ENCODE measurements at regions not wholly inside any gene's neighbourhood (a gene's known extent, or its start where the extent isn't known, plus 50 kb on each side); places are given as distances from the start of the nearest gene placed in this dataset.

DNA sequence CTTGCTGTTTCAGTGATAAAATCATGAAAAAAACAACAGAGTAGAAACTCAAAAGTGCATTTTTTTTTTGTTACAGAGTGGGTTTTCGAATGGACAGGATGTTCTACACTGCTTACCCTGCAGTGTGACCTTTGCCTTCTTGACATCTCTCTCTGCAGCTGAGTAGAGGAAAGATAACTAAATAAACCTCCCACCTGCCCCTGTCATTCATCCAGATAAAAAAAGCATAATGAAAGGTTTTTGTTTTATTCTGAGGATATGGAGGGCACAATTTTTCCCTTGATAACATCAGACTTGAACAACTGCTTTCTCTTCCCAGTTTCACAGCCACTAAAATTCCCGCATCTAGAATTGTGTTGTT lies 193.6 kb upstream of the FOXQ1 start:
- DNase-seq (ENCODE audit: low spot score): no peak

DNA sequence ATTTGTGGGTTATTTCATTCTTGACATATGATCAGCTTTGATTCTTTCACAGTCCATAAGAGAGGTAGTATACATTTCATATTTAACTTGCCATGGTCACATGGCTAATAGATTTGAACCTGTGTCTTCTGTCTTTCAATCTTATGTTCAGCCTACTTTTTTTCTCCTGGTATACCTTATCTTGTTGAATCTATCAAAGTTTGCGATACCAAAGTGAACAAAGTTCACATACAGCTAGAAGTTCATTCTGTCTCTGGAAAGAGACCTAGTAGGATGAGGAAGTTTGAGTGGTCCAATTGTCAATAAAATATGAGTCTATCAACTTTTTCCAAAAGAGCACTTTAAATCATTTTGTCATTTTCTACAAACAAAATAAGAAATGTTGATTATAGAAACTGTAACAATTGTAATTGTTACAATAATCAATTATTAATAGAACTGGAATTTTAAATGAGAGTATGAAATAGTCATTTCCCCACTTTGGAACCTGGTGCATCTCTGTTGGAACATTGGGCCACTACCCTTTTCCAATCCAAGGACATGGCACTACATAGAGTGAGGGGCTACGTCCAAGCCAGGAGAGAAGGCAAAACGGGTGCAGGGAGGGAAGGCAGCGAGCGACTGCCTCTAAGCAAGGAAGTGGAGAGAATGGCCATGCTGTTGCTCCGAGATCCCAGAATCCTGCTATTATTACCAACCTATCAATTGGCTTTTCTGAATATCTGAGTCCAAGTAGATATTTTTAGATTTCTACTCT lies 194.2 kb upstream of the FOXQ1 start:
- no peak for DNase-seq (ENCODE audit: low spot score)

DNA sequence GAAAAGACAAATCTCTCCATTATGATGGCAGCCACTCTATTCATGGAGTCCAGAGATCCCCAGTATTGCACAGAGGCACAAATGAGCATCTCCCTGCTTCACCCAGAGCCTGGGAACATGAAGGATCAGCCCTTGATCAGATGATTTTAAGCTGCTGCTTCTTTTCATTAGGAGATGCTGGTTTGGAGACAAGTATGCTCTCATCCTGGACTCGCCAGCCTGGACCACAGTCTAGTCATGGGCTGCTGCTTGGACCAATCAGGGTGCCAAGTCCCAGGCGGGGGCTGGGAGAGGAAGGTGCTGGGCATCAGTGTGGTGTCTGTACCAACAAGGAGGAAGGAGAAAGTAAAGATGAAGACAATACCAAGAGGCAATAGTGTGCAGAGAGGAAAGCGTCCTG lies 195.7 kb upstream of the FOXQ1 start:
- no peak for DNase-seq (ENCODE audit: low spot score)

DNA sequence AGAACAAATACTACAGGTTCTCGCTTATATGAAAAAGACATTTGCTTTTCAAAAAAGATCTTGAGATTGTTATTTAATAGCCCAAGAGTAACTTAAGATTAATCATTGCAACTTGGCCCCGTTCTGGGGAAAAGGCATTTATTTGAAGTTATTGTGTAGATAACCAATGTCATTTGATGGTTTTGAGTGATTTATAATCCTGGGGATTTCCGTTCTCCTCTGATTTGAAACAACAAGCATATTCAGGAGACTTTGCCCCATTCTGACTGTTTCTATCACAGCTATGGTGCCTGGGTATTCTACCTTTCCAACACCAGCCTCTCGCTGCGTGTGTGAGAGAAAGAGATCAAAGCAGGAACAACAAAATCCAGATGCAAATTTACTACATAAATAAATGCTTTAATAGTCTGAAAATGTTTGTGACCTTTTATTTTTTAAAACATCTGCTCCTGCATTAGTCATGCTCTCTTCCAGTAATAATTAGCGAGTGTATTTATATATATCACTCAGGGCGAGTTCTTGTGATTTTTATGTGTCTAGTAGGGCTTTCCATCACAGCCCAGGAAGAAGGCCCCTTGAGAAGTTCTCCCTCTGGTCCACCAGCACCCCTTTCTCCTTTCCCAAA lies 197.9 kb upstream of the FOXQ1 start:
- no peak for DNase-seq (ENCODE audit: low spot score)

DNA sequence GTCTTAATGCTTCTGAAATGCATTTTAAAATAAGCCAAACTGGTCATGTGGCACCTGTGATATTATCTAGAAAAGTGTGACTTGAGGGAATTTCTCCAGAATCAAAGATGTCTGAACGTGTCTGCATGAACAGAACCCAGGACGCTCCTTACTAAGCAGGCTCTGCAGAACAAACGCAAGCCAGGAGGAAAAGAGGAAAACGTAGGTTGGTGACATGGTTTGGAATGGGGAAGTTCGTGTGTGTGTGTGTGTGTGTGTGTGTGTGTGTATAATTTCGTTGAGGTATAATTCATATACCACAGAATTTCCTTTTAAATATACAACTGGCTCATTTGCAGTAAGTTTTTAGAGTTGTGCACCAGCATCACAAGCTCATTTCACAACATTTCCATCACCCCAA lies 200.5 kb upstream of the FOXQ1 start:
- DNase-seq (ENCODE audit: low spot score): no peak

DNA sequence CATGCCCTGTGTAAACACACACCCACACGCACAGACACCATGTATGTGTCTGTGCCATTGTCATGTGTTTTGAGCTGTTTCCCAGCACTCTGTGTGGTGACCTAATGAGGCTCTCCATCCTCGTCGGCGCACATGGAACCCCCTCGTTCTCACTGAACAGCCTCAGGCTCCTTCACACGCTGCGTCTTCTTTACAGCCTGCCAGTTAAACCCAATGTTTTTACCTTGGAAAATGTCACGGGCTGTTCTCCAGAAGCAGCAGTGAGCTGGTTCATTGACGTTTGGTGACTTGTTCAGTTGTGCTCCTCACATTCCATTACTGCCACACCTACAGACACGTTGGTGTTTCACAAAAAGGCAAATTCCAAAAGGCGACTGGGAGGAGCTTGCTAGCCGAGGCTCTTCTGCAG lies 201.0 kb upstream of the FOXQ1 start:
- no peak for DNase-seq (ENCODE audit: low spot score)

DNA sequence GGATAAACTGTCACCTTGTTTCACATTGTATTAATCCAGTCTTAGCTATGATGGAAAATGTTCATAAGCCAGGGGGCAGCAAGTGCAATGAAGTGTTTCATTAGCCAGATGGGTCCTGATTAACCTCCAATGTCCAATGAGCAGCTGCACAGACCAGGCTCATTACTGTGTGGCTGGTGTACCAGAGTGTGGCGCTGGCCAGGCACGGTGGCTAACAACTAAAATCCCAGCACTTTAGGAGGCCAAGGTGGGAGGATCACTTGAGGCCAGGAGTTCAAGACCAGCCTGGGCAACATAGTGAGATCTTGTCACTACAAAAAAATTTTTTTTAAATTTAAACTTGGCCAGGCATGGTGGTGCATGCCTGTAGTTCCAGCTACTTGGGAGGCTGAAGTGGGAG lies 201.7 kb upstream of the FOXQ1 start:
- no peak for DNase-seq (ENCODE audit: low spot score)

DNA sequence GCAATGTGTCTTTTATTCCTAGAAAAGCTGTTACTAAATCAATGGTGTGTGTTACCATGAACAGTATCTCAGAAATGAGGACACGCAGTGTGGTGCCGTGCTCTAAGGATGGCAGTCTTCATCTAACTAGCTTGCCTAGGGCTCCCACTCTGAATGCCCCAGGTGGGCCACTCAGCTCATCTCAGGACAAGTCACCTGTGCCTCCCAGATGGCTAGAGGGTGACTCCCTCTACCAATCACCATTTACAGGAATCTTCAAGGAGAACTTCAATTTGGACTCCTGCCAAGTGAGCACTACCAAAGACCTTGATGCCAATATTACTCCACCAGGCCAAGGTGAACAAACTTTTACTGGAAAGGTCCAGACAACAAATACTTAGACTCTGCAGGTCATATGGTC lies 202.8 kb upstream of the FOXQ1 start:
- DNase-seq (ENCODE audit: low spot score): no peak

DNA sequence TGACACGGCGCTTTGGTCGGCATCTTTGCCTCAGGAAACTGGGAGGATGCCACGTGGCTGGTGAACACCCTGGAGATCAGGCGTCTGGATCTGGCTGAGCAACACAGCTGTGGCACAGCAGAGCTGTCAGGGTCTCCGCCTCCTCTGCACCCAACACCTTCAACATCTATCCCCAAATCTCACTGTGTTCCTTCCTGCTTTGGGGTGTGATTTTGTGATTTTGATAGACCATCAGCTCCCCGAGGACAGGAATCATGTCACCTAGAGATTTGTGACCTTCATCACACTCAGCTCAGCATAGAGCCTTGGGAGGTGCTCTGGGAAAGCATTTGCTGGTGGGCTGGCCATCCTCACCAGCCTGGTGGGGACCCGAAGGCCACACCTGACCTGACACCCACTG lies 203.7 kb upstream of the FOXQ1 start:
- no peak for DNase-seq (ENCODE audit: low spot score)

DNA sequence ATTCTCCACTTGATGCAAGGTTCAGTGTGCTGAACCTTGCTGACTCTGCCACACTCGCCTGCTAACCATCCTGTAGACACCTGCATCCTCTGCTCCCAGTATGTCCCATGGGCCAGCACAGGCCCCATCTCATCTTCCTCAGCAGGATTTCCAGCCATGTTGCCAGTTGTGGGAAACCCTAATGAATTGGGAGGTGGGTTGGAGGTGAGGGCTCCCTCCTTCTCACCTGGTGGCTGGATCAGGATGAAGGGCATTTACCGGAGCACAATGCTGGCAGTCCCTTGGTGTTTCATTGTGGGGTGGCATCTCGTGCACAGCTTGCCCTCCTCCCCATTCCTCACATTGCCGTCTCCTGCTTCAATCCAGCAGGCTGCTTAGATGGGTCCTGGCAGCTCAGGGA lies 204.3 kb upstream of the FOXQ1 start:
- no peak for DNase-seq (ENCODE audit: low spot score)

DNA sequence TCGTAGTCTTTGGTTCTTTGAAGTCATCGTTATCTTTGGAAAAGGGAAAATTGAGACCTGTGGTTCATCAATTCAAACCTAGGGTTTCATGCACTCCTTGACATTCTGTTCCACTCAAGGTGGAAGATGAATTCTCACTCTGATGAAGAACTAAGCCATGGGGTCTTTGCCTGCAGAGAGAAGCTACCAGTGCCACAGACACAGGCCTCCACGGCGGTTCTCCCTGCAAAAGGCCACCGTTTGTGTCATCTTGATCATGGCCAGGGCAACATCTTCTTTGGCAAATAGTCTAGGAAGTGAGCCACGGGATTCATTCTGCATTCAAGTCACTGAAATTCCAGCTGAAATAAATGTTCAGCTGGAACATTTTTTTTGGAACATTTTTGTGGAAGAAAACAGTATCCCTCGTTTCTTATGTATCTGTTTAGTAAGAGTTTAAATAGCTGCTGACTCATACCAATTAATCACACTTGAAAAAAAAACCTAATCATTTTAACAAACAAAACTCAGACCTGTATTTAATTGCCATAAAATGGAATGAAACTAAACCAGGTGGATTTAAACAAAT lies 206.0 kb upstream of the FOXQ1 start:
- DNase-seq (ENCODE audit: low spot score): no peak

DNA sequence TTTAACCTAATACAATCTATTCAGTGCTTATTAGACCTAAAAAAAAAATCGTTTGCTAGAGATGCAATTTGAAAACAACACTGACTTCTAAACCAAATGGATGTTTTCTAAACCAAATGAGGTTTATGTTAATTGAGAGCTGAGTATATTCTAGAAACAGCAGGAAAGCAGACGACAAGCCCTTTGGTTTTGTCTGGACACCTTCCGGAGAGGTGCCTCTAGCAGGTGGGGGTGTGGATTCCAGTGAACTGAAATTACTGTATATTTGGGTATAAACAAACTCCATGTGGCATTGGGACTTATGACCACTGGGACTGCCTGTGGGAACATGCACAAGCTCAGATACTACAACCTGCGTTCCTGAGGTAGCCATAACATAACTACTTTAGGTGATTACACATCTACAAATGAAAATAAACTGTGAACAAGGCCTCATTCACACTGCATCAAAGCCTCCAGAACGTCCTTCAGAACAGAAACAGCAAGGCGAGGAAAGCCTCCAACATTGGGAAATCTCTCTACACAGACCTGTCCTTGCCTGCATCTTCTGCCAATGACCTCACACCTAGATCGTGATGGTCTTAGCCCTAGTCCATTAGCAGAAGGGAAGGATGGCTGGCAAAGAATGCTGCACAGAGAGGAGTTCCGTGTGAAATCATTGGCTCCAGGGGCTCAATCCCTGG lies 206.8 kb upstream of the FOXQ1 start:
- DNase-seq (ENCODE audit: low spot score): peak; percentile 25

DNA sequence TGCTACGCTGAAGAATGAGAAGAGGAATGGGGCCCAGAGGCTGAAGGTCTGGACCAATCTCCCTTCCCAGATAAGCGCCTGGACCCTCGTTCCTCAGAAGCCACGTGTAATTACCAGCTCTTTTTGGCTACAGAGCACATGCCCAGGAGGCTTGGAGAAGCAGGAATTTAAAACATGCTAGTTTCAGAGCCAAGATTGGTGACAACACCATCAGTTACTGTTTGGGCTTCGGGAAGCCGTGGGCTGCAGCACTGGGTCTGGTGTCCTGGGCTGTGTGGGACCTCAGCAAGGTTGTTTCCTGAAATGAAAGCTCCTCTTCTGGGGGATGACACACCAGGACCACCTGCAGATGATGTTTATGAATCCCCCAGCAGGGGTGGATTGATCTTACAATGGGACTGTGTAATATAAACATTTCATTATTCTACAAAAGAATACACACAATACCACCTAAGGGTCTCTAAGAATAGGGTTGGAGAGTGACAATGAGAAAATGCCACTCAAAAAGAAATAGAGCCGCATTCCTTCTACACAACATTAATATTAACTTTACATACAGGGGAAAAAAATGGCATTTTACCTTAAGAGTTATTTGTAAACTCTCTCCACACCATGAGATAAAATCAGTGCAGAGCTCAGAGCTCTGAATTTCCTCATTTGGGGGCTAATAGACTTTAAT lies 207.8 kb upstream of the FOXQ1 start:
- peak; percentile 53 for DNase-seq (ENCODE audit: low spot score)

DNA sequence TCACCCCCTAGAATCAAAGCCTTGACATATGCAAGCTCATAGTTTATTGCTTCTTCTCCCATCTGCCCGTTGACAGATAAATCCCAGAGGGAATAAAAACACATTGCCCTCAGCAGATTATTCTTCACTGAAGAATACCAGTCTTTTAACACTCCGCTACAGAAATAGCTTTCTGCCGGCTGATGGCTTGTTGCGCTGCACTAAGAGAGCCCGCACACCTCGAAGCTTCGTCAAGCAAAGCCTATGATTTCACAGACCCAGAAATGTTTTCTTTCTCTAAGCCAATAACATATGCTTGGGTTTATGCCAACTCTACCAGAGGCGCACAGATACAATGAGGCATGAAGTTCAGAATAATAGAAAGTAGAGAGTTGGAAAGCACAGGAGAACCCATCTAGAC lies 208.9 kb upstream of the FOXQ1 start:
- no peak for DNase-seq (ENCODE audit: low spot score)

DNA sequence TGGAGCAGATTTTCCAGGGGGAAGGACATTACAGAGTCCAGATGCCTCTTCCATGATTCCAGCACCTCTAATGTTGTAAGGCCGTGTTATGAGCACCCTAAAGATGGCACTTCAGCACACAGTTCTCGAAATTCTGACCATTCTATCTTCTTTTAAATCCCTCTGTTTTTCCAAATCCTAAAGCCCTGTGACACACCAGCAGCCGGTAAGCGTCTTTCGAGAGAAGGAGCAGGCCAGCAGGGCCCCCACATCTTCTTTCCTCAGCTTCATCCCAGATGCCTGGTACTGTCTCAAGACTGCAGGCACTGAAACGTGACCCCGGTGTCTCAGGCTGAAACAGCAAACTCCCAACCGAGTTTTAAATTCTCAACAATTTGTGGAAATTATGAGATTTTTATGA lies 211.6 kb upstream of the FOXQ1 start:
- no peak for DNase-seq (ENCODE audit: low spot score)

DNA sequence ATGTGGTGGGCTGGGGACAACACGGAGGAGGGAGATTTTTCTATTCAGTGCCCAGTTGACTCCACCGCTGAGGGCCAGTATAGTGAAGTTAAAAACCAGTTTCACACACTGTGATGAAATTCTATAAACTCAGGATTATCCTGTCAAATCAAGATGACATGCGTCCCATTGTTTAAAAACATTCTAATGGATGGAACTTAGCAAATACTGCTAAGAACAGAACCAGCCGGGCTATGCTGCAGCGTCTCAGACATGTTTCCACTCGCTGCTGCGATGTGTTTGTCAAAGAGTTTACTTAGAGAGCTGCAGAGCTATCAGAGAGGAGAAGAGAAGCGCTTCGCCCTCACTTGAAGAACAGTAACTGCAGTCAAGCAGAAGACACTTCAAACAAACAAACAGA lies 212.6 kb upstream of the FOXQ1 start:
- DNase-seq (ENCODE audit: low spot score): no peak

DNA sequence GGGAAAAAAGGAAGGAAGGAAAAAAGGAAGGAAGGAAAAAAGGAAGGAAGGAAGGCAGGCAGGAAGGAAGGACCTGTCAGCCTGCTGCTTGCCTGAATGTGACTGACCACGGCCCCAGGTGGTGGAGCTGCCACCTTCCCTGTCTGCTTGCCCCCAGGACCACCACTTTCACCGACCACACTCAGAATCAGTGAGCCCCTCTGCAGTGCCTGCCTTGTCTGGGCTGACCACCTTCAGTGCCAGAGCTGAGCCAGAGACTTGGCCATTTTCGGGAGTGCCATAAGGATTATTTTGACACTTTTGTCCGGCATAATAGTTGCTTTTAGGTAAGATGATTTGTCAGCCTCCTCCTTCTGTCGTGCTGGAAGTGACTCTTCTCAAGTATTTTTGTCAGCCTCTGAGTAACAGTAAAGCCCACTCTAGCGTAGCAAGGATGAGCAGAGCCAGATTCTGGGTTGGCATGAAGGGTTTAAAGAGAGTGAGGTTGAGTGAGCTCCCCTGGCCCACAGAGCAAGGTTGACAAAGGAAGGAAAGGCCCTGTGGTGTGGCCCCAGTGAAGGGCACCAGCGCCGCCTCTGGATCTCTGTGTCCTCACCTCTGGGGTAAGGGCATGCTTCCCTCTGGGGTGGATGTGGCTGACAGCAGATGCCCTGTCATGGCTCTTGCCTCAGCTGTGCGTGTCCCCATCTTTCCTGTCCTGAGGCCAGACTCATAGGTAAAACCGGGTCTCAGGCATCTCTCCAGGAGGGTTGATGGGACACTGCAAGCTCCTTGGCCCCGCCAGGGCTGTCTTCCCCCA lies 214.7 kb upstream of the FOXQ1 start:
- DNase-seq (ENCODE audit: low spot score): no peak

DNA sequence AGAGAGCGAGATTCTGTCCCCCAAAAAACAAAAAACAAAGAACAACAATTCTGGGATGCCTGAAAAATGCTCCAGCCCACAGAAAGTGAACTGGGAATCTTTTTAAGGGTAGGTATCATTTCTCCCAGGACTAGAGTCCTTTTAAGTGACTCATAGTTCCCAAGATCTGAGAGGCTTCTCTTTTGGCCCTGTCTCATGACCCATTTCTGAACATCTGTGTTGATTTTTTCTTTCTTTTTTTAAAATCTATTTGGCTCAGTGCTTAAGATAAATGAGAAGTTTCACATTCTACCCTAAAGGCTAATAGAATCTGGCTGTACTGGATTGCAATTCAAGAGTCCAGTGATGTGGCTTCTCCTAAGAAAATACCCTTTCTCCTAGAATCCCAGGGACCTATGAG lies 217.6 kb upstream of the FOXQ1 start:
- no peak for DNase-seq (ENCODE audit: low spot score)

DNA sequence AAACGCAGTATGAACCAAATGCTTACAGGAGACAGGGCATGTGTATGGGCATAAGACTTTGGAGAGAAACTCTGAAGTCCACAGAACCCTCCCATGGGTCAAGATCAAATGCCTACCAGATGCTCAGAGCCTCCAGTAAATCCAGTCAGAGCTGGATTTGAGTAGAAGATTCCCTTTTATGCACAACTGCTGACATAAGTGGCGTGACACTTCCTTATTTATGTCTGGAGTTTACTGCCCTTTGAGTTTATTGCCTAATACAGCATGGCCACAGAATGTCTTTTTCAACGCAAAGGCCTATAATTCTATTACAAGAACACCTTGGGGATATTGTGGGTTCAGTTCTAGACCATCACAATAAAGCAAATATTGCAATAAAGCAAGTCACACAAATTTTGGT lies 220.0 kb upstream of the FOXQ1 start:
- no peak for DNase-seq (ENCODE audit: low spot score)

DNA sequence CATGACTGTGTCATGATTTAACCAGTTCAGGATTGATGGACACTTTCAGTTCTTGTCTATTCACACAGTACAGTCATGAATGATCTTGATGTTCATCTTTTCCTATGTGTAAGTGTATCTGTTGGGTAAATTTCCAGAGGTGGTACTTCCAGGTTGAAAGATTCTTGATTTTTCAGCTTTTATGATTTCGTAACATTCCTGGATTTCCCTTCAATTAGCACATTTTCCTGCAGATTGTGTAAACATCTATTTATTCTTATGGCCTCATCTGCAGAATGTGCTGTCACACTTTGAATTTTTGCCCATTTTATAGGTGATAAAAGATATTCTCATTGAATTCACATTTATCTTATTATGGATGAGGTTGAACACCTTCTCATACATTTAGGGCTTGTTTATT lies 222.0 kb upstream of the FOXQ1 start:
- no peak for DNase-seq (ENCODE audit: low spot score)

DNA sequence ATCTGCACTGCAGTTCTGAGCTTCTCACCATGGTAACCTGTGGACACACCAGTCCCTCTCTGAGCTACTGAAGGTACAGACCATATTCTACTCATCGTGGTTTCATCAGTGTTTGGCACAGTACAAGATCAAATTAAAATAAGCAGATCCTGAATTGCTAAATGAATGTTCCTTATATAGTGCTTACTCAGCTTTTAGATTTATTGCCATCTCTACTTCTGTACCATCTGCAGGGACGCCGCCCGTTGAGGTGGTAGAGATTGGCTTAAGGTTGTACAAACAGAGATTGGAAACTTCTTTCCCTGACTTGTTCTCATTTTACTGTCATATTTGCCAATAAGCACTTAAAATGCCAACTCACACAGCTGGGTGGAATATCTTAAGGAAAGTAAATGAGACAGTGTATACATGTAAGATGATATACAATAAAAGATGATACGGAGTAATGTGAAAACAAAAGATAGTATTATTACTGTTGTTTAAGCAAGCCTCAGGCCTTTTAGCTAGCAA lies 223.4 kb upstream of the FOXQ1 start:
- DNase-seq (ENCODE audit: low spot score): no peak

Data from iPS-NIHi11 (cell line).